ENCODE measurements at regions not wholly inside any gene's neighbourhood (a gene's known extent, or its start where the extent isn't known, plus 50 kb on each side); places are given as distances from the start of the nearest gene placed in this dataset.
"Not testable (repeated sequence)": the region's sequence is repeated elsewhere in the genome, so short reads cannot be mapped to it uniquely, and the experiment has no call there.

DNA sequence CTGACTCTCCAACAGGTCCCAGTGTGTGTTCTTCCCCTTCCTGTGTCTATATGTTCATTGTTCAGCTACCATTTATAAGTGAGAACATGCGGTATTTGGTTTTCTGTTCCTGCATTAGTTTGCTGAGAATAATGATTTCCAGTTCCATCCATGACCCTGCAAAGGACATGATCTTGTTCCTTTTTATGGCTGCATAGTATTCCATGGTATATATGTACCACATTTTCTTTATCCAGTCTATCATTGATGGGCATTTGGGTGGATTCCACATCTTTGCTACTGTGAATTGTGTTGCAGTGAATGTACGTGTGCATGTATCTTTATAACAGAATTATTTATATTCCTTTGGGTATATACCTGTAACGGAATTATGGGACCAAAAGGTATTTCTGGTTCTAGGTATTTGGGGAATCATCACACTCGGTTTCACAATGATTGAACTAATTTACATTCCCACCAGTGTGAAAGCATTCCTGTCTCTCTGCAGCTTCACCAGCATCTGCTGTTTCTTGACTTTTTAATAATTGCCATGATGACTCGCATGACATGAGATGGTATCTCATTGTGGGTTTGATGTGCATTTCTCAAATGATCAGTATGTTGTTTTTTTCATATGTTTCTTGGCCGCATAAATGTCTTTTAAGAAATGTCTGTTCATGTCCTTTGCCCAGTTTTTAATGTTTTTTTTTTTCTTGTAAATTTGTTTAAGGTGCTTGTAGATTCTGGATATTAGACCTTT is 60.2 kb downstream of the LSMEM1 start:
- DNase-seq, result no peak

GRCh38 chr7:112546723-112547513 is 66.1 kb downstream of the LSMEM1 start:
- DNase-seq, result no peak

GRCh38 chr7:112547916-112548315 is 67.1 kb downstream of the LSMEM1 start:
- DNase-seq, result no peak

GRCh38 chr7:112550468-112551060 is 69.8 kb downstream of the LSMEM1 start:
- DNase-seq, result peak; percentile 34

DNA sequence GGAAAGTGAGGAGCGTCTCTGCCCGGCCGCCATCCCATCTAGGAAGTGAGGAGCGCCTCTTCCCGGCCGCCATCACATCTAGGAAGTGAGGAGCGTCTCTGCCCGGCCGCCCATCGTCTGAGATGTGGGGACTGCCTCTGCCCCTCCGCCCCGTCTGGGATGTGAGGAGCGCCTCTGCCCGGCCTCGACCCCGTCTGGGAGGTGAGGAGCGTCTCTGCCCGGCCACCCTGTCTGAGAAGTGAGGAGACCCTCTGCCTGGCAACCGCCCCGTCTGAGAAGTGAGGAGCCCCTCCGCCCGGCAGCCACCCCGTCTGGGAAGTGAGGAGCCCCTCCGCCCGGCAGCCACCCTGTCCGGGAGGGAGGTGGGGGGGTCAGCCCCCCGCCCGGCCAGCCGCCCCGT is 70.7 kb downstream of the LSMEM1 start:
- DNase-seq, result not testable (repeated sequence)

DNA sequence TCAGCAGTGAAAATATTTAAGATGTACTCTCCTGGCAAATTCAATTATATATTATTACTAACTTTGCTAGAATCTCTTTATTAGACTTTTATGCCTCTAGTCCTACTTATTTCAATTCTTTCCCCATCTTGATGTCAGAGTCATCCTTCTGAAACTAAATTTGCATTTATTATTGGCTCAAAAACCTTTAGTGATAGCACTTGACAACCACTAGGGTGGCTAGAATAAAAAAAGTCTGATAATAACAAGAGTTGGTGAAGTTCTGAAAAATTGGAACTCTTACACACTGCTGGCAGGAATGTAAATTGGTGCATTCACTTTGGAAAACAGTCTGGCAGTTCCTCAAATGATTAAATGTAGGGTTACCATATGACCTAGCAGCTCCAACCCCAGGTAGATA is 73.8 kb downstream of the LSMEM1 start:
- no peak for DNase-seq

GRCh38 chr7:112556633-112557032 is 75.8 kb downstream of the LSMEM1 start:
- no peak for DNase-seq

DNA sequence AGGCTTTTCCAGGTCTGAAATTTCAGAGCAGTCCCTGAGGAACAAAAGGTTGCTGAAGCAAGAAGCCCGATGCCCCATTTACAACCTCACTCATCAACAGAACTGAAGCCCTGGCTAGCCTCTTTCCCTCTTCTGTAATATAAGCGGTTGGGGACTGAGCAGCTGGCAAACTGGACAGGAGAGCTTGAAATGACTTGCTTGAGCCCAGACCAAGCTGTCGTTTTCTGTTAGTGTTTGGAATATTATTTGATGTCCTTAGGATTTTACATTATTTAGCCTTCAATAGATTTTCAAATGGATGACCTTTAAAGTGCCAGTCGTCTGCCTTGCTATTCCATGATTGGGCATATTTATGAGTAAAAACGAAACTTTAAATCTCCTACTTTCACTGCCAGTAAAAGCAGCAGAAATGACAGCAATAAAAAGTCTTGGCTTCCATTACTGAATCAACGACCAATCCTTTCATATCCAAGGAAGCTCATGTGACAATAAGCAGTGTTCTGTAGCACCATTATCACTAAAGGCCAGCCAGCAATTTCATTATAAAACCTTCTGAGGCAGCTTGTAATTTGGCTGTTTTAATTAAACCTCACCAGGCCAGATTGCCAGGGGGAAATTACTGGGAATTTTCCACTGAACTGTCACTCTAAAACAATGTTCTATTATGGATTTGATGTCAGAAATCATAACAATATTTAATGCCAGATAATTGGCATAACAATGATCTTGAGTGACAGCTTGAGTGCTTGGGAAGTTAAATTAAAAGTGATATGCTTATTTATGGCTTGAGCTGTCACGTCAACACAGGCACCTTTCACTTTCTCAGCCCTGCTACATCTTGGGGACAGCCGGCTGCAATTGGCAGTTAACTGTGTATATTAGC is 85.9 kb downstream of the LSMEM1 start:
- DNase-seq, result no peak

GRCh38 chr7:112567388-112567787 is 86.6 kb downstream of the LSMEM1 start:
- DNase-seq, result no peak

- no peak for DNase-seq
Measured at GRCh38 chr7:112571852-112572607, 91.2 kb downstream of the LSMEM1 start.

DNA sequence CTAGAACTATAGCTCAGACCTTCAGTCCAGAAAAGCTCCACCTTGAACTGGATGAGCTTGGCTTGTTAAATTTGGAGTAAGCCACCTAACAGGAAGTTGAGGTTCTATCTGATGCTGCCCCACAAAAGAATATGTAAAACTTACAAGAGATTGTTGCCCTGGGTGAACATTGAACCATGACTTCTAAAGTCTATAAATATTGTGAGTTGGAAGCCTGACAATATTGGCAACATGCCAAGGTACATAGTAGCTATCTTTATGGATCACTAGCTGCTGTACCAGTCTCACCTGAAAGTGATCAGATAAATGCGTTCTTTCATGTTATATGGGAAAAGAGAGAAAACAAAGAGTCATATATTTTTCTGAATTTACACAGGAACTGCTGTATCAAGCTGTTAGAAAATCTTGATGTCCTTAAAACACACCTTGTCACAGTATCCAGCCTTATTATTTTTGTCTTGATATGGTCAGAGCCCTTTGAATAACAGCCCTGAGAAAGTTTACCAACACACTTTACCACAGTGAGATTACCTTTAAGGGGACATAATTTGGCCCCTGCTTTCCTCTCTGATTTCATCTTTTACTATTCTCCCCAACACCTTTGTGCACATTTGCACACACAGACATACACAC is 92.0 kb downstream of the LSMEM1 start:
- no peak for DNase-seq

GRCh38 chr7:112573302-112574039 is 92.7 kb downstream of the LSMEM1 start:
- no peak for DNase-seq

- DNase-seq, result no peak
Measured at GRCh38 chr7:112575864-112576263, 95.1 kb downstream of the LSMEM1 start.

- DNase-seq, result no peak
Measured at GRCh38 chr7:112579388-112579787, 98.6 kb downstream of the LSMEM1 start.

DNA sequence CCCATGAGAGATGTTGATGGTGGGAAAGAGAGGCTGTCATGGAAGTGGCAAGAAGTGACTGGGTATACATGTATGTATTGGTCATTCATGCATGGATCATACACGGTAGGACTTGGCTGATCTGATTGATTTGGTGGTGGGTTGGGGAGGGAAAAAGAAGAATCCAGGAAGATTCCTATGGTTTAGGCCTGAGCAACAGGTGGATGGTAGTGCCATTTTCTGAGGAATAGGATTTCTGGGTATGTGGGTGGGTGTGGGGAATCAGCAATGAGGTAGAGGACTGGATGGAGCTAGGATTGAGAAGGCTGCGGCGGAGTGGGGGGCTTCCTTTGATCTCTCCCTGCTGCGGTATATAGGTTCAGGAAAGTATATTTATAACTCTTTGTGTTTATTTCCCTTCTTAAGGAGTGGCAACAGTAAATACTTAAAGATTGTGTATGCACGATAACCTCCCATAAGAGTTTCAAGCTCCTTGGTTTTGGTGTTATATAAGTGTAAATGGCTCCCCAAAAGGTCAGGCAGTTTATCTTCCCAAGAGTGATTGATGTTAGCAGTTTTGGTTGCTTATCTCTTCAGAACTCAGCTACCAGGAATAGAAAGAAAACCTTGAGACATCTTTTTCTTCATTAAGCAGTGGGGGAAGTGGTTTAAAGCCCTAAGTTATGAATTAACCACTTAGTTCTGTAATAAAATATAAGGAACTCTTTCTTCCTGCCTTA is 100.1 kb downstream of the LSMEM1 start:
- no peak for DNase-seq

DNA sequence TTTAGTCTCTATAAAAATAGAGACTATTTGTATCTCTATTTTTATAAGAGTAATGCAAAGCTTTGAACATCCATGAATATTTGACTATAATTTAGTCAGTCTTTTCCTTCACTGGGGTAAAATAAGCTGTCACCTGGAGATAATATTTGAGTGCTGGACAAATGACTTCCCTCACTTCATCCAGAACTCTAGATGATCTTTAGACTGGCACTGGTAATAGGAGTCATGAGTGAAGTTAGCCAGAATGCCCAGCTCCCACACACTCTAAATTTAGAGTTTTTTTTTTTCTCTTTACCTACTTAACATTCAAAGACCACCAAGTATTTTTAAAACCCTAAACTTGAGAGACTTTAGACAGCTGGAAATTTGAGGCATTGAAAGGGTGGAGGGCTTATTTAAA is 100.7 kb downstream of the LSMEM1 start:
- no peak for DNase-seq

DNA sequence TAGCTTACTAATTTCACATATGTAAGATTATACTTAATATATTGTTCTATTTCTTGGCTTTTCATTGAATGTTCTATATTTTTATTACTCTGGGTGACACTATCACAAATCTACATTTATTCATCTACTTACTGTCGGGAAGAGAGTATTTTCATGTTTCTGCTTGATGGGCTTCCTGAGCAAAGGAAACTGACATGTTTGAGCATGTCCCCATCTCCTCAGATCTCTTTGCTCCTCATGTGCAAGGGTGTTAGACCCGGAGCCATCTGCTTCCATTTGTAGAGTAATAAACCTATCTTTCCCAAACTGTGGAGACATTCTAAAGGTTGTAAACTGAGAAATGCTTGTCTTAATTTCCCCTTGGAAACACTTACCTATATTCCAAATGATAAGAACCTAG is 103.5 kb downstream of the LSMEM1 start:
- no peak for DNase-seq

- no peak for DNase-seq
Measured at GRCh38 chr7:112587504-112587903, 106.7 kb downstream of the LSMEM1 start.

GRCh38 chr7:112592565-112593263 is 111.9 kb downstream of the LSMEM1 start:
- DNase-seq, result not testable (repeated sequence)

DNA sequence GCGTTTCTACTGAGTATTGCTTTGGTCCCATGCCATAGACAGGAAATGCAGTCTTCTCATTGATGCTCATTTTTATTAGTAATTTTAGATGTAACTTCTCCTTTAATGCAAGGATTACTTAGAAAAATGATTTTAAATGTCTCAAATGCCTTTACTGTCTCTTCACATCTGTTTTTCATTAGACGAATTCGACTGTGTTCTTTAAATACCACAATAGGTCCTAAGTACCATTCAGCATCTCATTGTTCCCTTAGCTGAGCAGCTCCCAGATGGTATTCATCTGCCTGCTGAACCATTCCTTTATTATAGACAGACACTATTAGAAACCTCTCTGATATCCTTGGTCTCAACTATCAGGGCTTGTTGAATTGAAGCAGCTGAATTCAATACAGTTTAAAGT is 113.6 kb downstream of the LSMEM1 start:
- DNase-seq, result no peak
